GM12872 (cell line): ENCODE measurements at regions not wholly inside any gene's neighbourhood (a gene's known extent, or its start where the extent isn't known, plus 50 kb on each side); places are given as distances from the start of the nearest gene placed in this dataset.

Experiments used
- TF ChIP-seq, protein P1 (sequence below): IDR thresholded peaks from 3 replicates; pipeline ENCODE4 v1.5.1; 2011; ENCODE audit warnings: low read depth, mild to moderate bottlenecking, low read length, moderate library complexity; ENCODE audit not compliant: insufficient read depth

GRCh38 chr6:93183531-93183972 is 235.8 kb downstream of the EPHA7 start:
- TF ChIP-seq, protein P1, sequence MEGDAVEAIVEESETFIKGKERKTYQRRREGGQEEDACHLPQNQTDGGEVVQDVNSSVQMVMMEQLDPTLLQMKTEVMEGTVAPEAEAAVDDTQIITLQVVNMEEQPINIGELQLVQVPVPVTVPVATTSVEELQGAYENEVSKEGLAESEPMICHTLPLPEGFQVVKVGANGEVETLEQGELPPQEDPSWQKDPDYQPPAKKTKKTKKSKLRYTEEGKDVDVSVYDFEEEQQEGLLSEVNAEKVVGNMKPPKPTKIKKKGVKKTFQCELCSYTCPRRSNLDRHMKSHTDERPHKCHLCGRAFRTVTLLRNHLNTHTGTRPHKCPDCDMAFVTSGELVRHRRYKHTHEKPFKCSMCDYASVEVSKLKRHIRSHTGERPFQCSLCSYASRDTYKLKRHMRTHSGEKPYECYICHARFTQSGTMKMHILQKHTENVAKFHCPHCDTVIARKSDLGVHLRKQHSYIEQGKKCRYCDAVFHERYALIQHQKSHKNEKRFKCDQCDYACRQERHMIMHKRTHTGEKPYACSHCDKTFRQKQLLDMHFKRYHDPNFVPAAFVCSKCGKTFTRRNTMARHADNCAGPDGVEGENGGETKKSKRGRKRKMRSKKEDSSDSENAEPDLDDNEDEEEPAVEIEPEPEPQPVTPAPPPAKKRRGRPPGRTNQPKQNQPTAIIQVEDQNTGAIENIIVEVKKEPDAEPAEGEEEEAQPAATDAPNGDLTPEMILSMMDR, result no peak

GRCh38 chr6:93182938-93183479 is 236.3 kb downstream of the EPHA7 start:
- TF ChIP-seq, protein P1, result no peak

GRCh38 chr6:93177918-93178317 is 241.4 kb downstream of the EPHA7 start:
- TF ChIP-seq, protein P1, result no peak

DNA sequence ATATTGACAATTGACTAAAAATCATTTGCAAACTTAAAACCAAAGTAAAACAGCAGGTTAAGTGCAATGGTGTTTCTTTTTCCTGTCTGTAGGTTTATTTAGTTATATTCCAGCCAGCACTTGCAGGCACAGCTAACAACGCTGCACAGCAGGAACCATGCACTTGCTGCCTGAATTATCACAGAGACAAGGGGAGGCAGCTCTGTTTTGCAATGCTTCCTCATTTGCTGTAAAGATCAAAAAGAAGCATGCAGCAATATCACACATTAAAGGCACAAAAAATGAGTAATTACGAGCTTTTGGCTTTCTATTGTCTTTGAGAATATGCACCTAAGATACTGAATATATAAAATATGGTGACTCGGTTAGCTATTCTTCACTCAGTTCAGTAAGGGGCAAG is 241.9 kb downstream of the EPHA7 start:
- TF ChIP-seq, protein P1, result no peak

DNA sequence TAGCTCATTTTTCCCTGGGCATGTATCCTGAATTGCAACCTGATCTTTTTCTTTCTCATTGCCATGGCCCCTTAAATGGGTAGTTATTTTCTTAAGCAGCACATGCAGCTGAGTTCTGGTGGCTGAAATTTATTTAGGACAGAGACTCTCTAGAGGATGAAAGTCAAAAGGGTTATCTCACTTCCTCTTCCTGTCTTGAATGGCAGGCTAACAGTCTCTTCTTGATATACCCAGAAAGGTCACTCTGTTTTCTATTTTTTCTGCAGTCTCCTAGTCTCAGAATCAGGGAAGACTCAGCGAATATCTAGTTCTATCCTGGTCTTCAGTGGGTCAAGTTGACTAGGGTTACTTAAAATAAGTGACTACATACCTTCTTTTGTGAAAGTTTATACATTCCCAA is 243.3 kb downstream of the EPHA7 start:
- TF ChIP-seq, protein P1, result no peak

- TF ChIP-seq, protein P1, result no peak
Observed at GRCh38 chr6:93165850-93166430, 253.4 kb downstream of the EPHA7 start.

- TF ChIP-seq, protein P1, result no peak
Observed at GRCh38 chr6:93164781-93165180, 254.6 kb downstream of the EPHA7 start.
